ENCODE measurements at regions not wholly inside any gene's neighbourhood (a gene's known extent, or its start where the extent isn't known, plus 50 kb on each side); places are given as distances from the start of the nearest gene placed in this dataset.

DNA sequence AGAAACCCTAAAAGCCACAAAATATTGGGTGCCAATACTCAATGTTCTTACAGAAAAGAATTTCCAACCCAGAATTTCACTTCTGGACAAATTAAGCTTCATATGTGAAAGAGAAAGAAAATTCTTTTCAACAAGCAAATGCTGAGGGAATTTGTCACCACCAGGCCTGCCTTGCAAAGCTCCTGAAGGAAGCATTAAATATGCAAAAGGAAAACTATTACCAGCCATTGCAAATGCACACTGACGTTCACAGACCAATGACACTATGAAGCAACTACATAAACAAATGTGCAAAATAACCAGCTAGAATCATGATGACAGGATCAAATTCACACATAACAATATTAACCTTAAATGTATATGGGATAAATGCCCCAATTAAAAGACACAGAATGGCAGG lies 187.9 kb upstream of the BTBD3 start:
- DNase-seq (ENCODE audit: low spot score) (no peak), ATAC-seq (ENCODE audit: low read depth) (no peak)
- no peak overlapping the region for H3K4me3 ChIP-seq (ENCODE audit: severe bottlenecking)
- no peaks in the 10 kb centered on the region for H3K4me1 ChIP-seq (ENCODE audit: insufficient read depth, poor library complexity, severe bottlenecking)
- no peaks in the 10 kb centered on the region for H3K27me3 ChIP-seq (ENCODE audit: insufficient read depth, poor library complexity, severe bottlenecking)
- TF ChIP-seq, protein P1, sequence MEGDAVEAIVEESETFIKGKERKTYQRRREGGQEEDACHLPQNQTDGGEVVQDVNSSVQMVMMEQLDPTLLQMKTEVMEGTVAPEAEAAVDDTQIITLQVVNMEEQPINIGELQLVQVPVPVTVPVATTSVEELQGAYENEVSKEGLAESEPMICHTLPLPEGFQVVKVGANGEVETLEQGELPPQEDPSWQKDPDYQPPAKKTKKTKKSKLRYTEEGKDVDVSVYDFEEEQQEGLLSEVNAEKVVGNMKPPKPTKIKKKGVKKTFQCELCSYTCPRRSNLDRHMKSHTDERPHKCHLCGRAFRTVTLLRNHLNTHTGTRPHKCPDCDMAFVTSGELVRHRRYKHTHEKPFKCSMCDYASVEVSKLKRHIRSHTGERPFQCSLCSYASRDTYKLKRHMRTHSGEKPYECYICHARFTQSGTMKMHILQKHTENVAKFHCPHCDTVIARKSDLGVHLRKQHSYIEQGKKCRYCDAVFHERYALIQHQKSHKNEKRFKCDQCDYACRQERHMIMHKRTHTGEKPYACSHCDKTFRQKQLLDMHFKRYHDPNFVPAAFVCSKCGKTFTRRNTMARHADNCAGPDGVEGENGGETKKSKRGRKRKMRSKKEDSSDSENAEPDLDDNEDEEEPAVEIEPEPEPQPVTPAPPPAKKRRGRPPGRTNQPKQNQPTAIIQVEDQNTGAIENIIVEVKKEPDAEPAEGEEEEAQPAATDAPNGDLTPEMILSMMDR (IDR thresholded peaks at IDR 0.05; ENCODE audit: poor library complexity, severe bottlenecking), result no peak
- no peak overlapping the region for H3K27ac ChIP-seq (ENCODE audit: poor library complexity, severe bottlenecking)
- no peaks in the 10 kb centered on the region for H3K36me3 ChIP-seq (ENCODE audit: low read depth)
- H3K9me3 ChIP-seq (ENCODE audit: severe bottlenecking), result no peaks in the 10 kb centered on the region

DNA sequence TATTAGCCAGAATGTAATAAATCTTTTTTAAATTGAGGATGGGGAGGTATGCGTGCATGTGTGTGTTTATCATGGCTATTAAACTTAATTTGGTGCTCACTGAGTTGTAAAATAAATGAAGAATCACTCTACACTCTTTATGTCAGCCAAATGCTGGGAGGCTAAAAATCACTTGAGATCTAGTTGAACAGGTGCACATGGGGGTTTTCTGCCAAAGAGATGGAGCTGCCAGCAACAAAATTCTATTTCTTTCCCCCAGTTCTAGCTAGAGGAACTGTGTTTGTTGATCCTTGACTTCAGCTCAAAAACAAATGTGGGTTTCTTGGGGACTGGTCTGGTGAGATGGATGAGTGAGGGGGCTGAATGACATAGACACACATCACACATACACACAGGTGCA lies 183.3 kb upstream of the BTBD3 start:
- no peak for ATAC-seq (ENCODE audit: low read depth)
- Histone ChIP-seq H3K4me3 (ENCODE audit: severe bottlenecking) (no peak overlapping the region), H3K27me3 (ENCODE audit: insufficient read depth, poor library complexity, severe bottlenecking) (no peaks in the 10 kb centered on the region), H3K4me1 (ENCODE audit: insufficient read depth, poor library complexity, severe bottlenecking) (peaks cover 21% of the 10 kb centered on the region), H3K9me3 (ENCODE audit: severe bottlenecking) (no peaks in the 10 kb centered on the region), H3K36me3 (ENCODE audit: low read depth) (no peaks in the 10 kb centered on the region), H3K27ac (ENCODE audit: poor library complexity, severe bottlenecking) (no peak overlapping the region)
- TF ChIP-seq, protein P1 (IDR thresholded peaks at IDR 0.05; ENCODE audit: poor library complexity, severe bottlenecking), result no peak
- no peak for DNase-seq (ENCODE audit: low spot score)

DNA sequence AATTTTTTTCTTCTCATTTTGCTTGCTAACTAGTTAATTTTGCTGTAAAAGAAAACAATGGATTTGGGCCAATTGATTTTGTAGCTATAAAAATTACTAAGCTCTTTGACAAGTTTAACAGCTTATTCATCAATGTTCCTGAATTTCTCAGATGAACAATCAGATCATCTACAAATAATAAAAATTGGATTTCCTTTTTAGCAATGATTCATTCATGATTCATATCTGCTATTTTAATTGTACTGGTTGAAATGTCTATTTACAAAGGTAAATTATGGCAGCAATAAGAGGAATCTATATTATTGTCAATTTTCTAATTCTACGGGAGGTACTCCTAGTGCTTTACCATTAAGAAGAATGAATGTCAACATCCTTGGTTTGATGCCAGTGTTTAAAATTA lies 178.8 kb upstream of the BTBD3 start:
- Histone ChIP-seq H3K27ac (ENCODE audit: poor library complexity, severe bottlenecking) (peak overlapping the region; percentile 34), H3K9me3 (ENCODE audit: severe bottlenecking) (no peaks in the 10 kb centered on the region), H3K4me1 (ENCODE audit: insufficient read depth, poor library complexity, severe bottlenecking) (peaks cover 25% of the 10 kb centered on the region), H3K27me3 (ENCODE audit: insufficient read depth, poor library complexity, severe bottlenecking) (no peaks in the 10 kb centered on the region), H3K36me3 (ENCODE audit: low read depth) (no peaks in the 10 kb centered on the region), H3K4me3 (ENCODE audit: severe bottlenecking) (no peak overlapping the region)
- DNase-seq (ENCODE audit: low spot score) (no peak), ATAC-seq (ENCODE audit: low read depth) (peak; percentile 65)
- TF ChIP-seq, protein P1 (IDR thresholded peaks at IDR 0.05; ENCODE audit: poor library complexity, severe bottlenecking), result no peak

DNA sequence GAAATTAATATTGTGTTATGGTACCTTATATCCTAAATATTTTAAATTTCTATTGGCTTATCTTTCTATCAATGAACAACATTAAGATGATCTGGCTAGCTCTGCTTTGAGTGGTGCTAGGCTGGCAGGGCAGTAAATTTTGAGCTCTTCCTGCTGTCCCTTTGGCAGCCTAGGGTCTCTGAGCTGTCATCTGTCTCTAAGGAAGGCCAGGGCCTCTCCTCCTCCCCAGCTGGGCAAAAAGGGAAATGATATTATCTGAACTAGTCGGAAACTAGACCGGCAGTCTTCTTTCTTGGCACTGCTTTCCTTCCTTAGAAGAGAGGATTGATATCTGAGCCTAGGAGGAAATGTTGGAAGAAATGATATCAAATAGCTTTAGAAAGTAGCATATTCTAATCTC lies 176.7 kb upstream of the BTBD3 start:
- H3K36me3 ChIP-seq (ENCODE audit: low read depth), result no peaks in the 10 kb centered on the region
- H3K9me3 ChIP-seq (ENCODE audit: severe bottlenecking), result no peaks in the 10 kb centered on the region
- DNase-seq (ENCODE audit: low spot score), result no peak
- H3K4me3 ChIP-seq (ENCODE audit: severe bottlenecking), result no peak overlapping the region
- ATAC-seq (ENCODE audit: low read depth), result no peak
- TF ChIP-seq, protein P1 (IDR thresholded peaks at IDR 0.05; ENCODE audit: poor library complexity, severe bottlenecking), result no peak
- H3K27ac ChIP-seq (ENCODE audit: poor library complexity, severe bottlenecking), result no peak overlapping the region
- H3K4me1 ChIP-seq (ENCODE audit: insufficient read depth, poor library complexity, severe bottlenecking), result peaks cover 25% of the 10 kb centered on the region
- no peaks in the 10 kb centered on the region for H3K27me3 ChIP-seq (ENCODE audit: insufficient read depth, poor library complexity, severe bottlenecking)

DNA sequence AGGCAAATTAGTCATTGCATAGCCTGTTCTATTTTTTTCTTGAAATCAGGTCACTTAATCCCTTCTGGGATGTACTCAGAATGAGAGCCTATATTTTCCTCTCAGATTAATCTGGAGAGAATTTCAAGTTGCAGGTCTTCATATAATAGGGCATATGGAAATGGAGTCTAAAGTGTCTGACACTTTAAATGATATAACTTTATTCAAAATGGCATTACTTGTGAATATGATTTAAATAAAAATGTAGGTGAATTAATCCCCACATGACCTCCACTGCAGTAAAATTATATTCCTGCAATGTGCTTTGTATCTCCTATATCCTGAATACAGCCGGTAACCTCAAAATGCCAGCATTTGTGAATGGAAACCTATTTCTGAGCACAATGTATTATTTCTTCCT lies 172.5 kb upstream of the BTBD3 start:
- no peaks in the 10 kb centered on the region for H3K36me3 ChIP-seq (ENCODE audit: low read depth)
- no peaks in the 10 kb centered on the region for H3K4me1 ChIP-seq (ENCODE audit: insufficient read depth, poor library complexity, severe bottlenecking)
- no peaks in the 10 kb centered on the region for H3K27me3 ChIP-seq (ENCODE audit: insufficient read depth, poor library complexity, severe bottlenecking)
- ATAC-seq (ENCODE audit: low read depth) (no peak), DNase-seq (ENCODE audit: low spot score) (no peak)
- no peaks in the 10 kb centered on the region for H3K9me3 ChIP-seq (ENCODE audit: severe bottlenecking)
- TF ChIP-seq, protein P1 (IDR thresholded peaks at IDR 0.05; ENCODE audit: poor library complexity, severe bottlenecking), result no peak
- H3K4me3 ChIP-seq (ENCODE audit: severe bottlenecking), result no peak overlapping the region
- no peak overlapping the region for H3K27ac ChIP-seq (ENCODE audit: poor library complexity, severe bottlenecking)

All from RWPE2 (cell line).